ENCODE measurements at regions not wholly inside any gene's neighbourhood (a gene's known extent, or its start where the extent isn't known, plus 50 kb on each side); places are given as distances from the start of the nearest gene placed in this dataset.
"Not testable (repeated sequence)": the region's sequence is repeated elsewhere in the genome, so short reads cannot be mapped to it uniquely, and the experiment has no call there.

DNA sequence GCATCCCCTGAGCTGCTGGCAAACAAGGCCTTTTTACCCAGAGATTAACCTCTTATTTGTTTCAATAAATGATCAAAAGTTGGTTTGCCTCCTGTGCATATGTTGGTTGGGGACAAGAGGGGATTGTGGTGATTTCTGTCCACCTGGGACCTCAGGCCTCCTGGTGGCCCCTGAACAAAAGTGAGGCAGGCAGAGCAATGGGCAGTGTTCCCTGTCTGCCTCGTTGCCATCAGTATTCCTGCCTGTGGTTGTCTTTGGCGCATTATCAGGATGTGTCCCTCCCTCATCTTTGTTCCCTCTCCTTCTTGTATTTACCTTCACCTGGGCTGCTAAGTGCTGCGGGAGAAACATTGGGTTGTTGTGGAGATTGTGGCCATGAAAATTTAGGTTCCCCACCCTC is 65.3 kb upstream of the DRD5 start (continued):
- TF ChIP-seq YY1 (tag by site-specific recombination; IDR thresholded peaks at IDR 0.05), result no peak
- TF ChIP-seq, protein P1, sequence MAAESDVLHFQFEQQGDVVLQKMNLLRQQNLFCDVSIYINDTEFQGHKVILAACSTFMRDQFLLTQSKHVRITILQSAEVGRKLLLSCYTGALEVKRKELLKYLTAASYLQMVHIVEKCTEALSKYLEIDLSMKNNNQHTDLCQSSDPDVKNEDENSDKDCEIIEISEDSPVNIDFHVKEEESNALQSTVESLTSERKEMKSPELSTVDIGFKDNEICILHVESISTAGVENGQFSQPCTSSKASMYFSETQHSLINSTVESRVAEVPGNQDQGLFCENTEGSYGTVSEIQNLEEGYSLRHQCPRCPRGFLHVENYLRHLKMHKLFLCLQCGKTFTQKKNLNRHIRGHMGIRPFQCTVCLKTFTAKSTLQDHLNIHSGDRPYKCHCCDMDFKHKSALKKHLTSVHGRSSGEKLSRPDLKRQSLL (tag by site-specific recombination; IDR thresholded peaks at IDR 0.05), result no peak
- TF ChIP-seq, protein P2, sequence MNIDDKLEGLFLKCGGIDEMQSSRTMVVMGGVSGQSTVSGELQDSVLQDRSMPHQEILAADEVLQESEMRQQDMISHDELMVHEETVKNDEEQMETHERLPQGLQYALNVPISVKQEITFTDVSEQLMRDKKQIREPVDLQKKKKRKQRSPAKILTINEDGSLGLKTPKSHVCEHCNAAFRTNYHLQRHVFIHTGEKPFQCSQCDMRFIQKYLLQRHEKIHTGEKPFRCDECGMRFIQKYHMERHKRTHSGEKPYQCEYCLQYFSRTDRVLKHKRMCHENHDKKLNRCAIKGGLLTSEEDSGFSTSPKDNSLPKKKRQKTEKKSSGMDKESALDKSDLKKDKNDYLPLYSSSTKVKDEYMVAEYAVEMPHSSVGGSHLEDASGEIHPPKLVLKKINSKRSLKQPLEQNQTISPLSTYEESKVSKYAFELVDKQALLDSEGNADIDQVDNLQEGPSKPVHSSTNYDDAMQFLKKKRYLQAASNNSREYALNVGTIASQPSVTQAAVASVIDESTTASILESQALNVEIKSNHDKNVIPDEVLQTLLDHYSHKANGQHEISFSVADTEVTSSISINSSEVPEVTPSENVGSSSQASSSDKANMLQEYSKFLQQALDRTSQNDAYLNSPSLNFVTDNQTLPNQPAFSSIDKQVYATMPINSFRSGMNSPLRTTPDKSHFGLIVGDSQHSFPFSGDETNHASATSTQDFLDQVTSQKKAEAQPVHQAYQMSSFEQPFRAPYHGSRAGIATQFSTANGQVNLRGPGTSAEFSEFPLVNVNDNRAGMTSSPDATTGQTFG (tag by site-specific recombination; IDR thresholded peaks at IDR 0.05; ENCODE audit: borderline replicate concordance), result no peak
- TF ChIP-seq, protein P3, sequence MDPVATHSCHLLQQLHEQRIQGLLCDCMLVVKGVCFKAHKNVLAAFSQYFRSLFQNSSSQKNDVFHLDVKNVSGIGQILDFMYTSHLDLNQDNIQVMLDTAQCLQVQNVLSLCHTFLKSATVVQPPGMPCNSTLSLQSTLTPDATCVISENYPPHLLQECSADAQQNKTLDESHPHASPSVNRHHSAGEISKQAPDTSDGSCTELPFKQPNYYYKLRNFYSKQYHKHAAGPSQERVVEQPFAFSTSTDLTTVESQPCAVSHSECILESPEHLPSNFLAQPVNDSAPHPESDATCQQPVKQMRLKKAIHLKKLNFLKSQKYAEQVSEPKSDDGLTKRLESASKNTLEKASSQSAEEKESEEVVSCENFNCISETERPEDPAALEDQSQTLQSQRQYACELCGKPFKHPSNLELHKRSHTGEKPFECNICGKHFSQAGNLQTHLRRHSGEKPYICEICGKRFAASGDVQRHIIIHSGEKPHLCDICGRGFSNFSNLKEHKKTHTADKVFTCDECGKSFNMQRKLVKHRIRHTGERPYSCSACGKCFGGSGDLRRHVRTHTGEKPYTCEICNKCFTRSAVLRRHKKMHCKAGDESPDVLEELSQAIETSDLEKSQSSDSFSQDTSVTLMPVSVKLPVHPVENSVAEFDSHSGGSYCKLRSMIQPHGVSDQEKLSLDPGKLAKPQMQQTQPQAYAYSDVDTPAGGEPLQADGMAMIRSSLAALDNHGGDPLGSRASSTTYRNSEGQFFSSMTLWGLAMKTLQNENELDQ (tag by site-specific recombination; IDR thresholded peaks at IDR 0.05; ENCODE audit: low read depth), result no peak

DNA sequence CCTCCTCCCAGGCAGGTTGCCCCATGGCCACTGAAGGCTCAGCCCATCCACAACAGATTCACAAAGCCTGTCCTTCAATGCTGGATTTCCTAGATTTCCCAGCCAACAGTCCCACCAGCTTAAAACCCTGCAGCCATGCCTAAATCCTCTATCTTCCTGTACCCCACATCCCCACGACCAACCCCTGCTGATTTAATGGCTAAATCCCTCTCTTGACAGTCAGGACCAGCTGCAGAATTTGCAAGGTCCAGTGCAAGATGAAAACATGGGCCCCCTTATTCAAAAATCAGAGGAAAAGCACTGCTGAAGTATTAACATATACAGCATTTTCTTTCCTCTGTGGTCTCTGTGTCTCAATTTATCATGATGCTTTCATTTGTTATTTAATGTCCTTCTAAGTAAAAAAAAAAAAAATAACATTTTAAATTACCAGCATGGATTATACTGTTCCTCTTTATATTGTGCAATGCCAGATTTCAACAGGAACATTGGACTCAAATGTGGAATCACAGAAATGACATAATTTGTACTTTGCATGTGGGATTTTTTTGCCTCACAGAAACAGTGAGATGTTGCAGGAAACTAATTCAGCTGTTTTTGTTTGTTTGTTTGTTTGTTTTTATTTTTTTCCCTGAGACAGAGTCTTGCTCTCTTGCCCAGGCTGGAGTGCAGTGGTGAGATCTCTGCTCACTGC is 63.0 kb upstream of the DRD5 start:
- H3K36me3 ChIP-seq (ENCODE audit: control insufficient read depth in 2 of 2, insufficient read depth in 1 of 2, low read length in 2 of 2); H3K27ac ChIP-seq (ENCODE audit: extremely low read depth, low read depth, low read length); POLR2A ChIA-PET; H3K4me3 ChIP-seq (ENCODE audit: low read depth, low read length); H3K9me3 ChIP-seq (ENCODE audit: control insufficient read depth, insufficient read depth, low read depth, low read length); H3K4me1 ChIP-seq (ENCODE audit: control insufficient read depth, insufficient read depth, low read length): not testable (repeated sequence)
- CTCF ChIA-PET, result interaction anchor here (0.6 to 1.1 kb wide), 2 partner anchors 15 to 301 kb away, joined by 3 to 4 read pairs; no protein-coding TSS in a partner anchor

DNA sequence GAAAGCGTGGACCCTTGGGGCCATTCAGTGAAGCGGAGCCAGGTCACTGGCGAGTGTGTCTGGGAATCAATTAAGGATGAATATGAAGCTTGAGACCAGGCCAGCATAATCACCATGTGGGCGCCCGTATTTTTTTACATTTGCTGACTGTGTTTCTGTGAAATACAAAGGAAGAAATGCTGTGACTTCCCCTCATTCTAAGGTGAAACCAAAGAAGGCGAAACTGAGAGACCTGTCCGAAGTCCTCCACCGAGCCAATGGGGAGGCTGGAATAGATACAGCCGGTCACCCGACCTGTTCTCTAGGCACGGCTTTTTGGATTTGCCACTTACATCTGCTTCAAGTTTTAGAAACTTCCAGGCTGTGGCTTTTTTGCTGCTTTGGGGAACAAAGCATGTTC is 59.3 kb upstream of the DRD5 start:
- CTCF ChIA-PET; H3K4me3 ChIP-seq (ENCODE audit: low read depth, low read length); H3K4me1 ChIP-seq (ENCODE audit: control insufficient read depth, insufficient read depth, low read length); H3K27ac ChIP-seq (ENCODE audit: extremely low read depth, low read depth, low read length); H3K9me3 ChIP-seq (ENCODE audit: control insufficient read depth, insufficient read depth, low read depth, low read length); H3K36me3 ChIP-seq (ENCODE audit: control insufficient read depth in 2 of 2, insufficient read depth in 1 of 2, low read length in 2 of 2); POLR2A ChIA-PET: not testable (repeated sequence)

Data from HEK293 (cell line).